NCI-H510A treated with DMSO at 0.1 percent for 48 hours (cell line): ENCODE measurements at regions not wholly inside any gene's neighbourhood (a gene's known extent, or its start where the extent isn't known, plus 50 kb on each side); places are given as distances from the start of the nearest gene placed in this dataset.

Experiments
- DNase-seq: peaks from one replicate; lab custom pipeline; 2025; lab: John Stamatoyannopoulos, UW

DNA sequence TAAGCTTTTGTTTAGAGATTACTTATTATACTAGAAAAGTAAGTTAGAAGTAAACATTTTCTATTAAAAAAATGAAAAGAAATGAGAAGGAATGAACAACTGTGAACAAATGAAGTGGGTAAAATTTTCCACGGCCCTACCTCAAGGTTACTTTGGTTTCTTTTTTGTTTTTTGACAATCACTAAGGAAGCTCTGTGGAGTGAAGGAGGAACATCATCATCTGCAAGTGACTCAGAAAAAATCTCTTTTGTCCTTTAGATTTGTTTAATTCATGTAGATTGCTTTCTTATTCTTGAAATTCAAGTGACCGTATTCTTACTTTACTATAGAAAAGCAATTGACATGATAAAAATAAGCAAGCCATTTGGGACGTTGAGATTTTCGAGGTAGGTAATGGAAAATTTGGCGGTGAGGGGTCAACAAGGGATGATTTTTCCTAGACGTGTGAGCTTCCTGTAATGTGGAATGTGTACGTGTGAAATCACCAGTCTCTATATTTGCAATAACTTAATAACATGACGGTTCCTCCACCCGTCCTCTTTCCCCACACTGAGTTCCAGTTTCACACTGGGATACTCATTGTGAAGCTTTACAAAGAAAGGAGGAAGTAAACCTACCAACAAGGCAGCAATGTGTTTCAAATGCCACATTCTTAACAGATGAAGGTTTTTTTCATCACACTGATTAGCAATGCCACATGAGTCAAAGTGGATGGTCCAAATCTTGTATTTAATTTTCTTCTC lies 62.3 kb upstream of the EGLN3 start:
- DNase-seq = no peak

DNA sequence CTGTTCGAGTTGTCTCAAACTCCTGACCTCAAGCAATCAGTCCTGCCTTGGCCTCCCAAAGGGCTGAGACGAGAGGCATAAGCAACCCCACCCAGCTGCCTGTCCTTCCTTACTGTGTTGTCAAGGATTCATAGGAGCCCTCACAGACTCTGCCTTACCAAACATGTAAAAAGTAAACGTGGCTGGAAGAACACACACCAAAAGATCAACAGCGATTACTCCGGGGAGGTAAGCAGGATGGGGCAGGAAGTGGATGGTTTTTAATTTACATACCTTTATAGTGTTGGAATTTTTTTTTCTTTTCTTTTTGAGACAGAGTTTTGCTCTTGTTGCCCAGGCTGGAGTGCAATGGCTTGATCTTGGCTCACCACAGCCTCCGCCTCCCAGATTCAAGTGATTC lies 61.5 kb upstream of the EGLN3 start:
- no peak for DNase-seq

DNA sequence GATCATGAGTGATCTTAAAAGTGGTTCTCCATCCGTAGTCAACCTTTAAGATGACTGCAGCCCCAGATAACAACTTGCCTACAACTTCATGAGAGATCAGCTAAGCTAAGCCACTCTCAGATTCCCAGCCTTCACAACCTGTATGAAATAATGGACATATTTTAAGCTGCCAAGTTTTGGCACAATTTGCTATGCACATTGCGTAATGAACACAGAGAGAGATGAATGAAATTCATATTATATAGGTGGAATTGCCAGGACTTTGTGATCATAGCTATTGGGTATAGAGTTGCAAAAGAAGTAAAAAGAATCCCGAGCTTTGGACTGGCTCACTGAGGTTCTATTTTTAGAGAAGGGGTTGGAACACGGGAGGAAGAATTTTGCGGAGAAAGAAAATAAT lies 59.1 kb upstream of the EGLN3 start:
- no peak for DNase-seq

DNA sequence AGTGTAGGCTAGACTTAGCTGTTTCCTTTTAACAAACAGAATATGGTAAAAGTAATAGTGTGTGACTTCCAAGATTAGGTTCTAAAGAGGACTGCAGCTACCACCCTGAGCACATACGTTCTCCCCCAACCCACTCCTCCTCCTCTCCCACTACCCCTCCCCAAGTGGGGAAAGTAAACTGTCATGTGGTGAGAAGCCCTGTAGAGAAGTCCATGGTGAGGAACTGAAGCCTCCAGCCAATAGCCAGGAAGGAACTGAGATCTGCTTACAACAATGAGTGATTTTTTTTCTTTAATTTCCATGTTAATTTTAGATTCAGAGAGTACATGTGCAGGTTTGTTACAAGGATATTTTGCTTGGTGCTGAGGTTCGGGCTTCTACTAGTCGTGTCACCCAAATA lies 57.0 kb upstream of the EGLN3 start:
- no peak for DNase-seq

DNA sequence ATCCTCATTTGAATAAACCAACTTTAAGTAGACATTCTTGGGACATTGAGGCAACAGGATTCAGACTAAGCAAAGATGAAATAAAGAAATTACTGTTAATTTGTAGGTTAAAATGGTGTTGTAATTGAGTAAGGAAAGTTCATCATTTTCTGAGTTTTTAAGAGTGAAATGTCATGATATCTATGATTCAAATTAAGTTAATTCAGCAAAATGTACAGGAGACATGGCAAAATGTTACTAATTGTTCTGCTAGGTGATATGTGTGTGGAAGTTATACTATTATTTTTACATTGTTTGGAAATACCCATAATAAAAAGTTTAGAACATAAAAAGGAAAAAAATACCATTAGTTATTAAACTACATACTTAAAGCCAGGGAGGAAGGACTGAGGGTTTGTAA lies 55.0 kb upstream of the EGLN3 start:
- DNase-seq = no peak

DNA sequence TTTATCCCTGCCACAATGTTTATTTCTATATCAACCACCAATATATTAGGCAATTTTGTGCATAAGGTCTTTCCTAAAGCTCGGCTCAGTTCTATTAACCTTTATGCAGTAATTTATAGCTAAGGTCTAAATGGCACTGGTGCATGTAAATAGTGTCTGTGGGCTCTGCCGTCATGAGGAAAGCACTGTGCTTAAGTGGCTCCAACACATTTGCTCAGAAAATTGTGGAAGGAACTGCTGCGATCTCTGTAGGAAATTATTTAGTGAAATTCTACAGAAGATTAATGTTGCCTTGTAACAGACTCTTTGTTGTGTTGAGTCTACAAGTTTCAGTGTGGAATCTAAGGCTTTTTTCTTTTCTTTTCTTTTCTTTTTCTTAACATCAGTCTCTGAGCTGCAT lies 54.0 kb upstream of the EGLN3 start:
- no peak for DNase-seq

DNA sequence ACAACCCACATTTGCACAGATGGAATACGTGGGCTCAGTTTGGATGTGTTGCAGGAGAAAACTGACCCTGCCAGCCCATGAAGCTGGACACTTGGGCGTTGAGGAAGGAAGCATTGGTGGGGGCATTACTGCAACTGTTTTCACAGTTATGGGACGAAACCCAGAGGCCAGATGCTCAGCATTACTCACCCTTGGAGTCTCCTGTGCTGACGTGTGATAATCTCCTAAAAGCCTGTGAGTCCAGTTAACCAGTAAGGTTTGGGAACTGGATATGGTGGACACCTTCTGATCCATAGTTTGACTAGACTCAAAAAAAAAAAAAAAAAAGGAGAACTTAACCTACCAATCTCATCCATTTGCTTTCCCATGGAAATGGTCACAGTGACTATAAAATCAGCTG lies 52.8 kb upstream of the EGLN3 start:
- DNase-seq = no peak

DNA sequence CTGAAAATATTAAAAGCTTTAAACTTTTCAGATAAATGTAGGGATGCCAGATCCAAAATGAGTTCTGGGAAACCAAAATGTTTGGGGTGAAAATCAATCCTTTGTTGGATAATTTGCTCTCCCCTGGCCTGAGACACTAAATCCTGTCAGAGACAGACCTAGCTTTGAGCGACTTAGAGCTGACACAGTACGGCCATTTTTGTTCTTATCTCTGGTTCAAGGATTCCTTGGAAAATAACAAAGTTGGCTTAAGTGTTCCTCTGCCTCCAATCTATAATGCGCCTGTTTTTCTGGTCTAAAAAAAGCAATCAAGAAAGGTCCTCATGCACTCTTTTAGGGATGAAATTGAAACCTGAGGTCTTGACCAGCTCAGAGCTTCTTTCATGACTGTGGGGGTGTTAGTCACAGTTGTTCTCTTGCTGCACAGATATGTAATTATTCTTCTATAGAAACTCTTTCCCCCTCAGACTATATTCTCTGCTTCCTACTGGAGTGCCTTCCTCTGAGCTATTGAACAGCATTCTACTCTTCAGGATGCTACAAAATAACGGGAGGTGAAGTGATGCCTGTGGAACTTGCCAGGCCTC lies 52.3 kb upstream of the EGLN3 start:
- no peak for DNase-seq
